HepG2 (cell line): ENCODE measurements at regions not wholly inside any gene's neighbourhood (a gene's known extent, or its start where the extent isn't known, plus 50 kb on each side); places are given as distances from the start of the nearest gene placed in this dataset.

Experiments used
- ATAC-seq: fragments of 200-7000 bp; cut with Tn5 transposase; 3 replicates; pipeline ENCODE4 v1.9.1; 2020; ENCODE audit warnings: mild to moderate bottlenecking, moderate library complexity
- BruUV-seq: library from RNA; stranded (reverse); fragments of 400-500 nt; replicated peaks from 2 replicates; lab custom pipeline; 2021; lab: Mats Ljungman, UMichigan
- CTCF ChIA-PET: fragments of 300-600 bp; formaldehyde crosslinking; extraction: SDS; loops from one replicate; lab custom pipeline; 2021; ENCODE audit warnings: low total read pairs, inconsistent platforms, low intra/inter-chr PET ratio; lab: Yijun Ruan, JAX
- POLR2A ChIA-PET: fragments of 350-600 bp; sonication (Branson Sonifier 250); formaldehyde crosslinking; loops from one replicate; lab custom pipeline; 2020; ENCODE audit warnings: antibody characterized with exemption, inconsistent platforms; lab: Yijun Ruan, JAX
- DNase-seq: peaks from one replicate; pipeline ENCODE4 v3.0.0-alpha.2; 2015; ENCODE audit warnings: low spot score
- FAIRE-seq: peaks from 3 replicates; lab custom pipeline; 2011; peaks lifted over from hg19 to GRCh38; lab: Jason Lieb, UNC
- H2AFZ ChIP-seq: one replicate; pipeline ENCODE4 v1.6.1; 2011; ENCODE audit warnings: low read length, inconsistent platforms
- H3K27ac ChIP-seq: fragments of 300-600 bp; 3 replicates; pipeline ENCODE4 v1.8.0; 2011; ENCODE audit warnings: mixed run types, mild to moderate bottlenecking, mixed read lengths, low read length, inconsistent platforms; ENCODE audit not compliant: insufficient read depth; ENCODE audit errors: extremely low read length
- H3K27me3 ChIP-seq, 2 experiments: fragments of 200-600 bp in 1 of 2; 2 replicates in 1 of 2; 3 replicates in 1 of 2; pipeline versions ENCODE4 v1.6.0 to v1.8.0; 2011; ENCODE audit warnings: low read length in 2 of 2, mild to moderate bottlenecking in 2 of 2, moderate library complexity in 2 of 2, inconsistent platforms in 1 of 2; ENCODE audit not compliant: insufficient read depth in 2 of 2, control insufficient read depth in 1 of 2
- H3K36me3 ChIP-seq, 2 experiments: fragments of 200-600 bp in 1 of 2; replicated peaks in 1 of 2; 2 replicates in 1 of 2; 3 replicates in 1 of 2; pipeline versions ENCODE4 v1.5.1 to v1.8.0; 2011; ENCODE audit warnings: low read length in 2 of 2, inconsistent platforms in 1 of 2; ENCODE audit not compliant: insufficient read depth in 2 of 2, control insufficient read depth in 1 of 2
- H3K4me1 ChIP-seq: 2 replicates; pipeline ENCODE4 v1.5.1; 2012; ENCODE audit warnings: low read length, inconsistent platforms; ENCODE audit not compliant: insufficient read depth
- H3K4me2 ChIP-seq: 2 replicates; pipeline ENCODE4 v1.6.0; 2011; ENCODE audit warnings: low read depth, low read length, inconsistent platforms
- H3K4me3 ChIP-seq, 3 experiments: fragments of 200-600 bp in 1 of 3; sonication (generic), shearing (Covaris generic) in 1 of 3; replicated peaks in 1 of 3; 2 replicates each; pipeline ENCODE4 v1.5.1; 2011 to 2016; ENCODE audit warnings: low read length in 3 of 3, inconsistent platforms in 2 of 3, low read depth in 2 of 3, mild to moderate bottlenecking in 2 of 3, control low read depth in 1 of 3, mixed read lengths in 1 of 3; ENCODE audit not compliant: insufficient read depth in 1 of 3
- H3K79me2 ChIP-seq: one replicate; pipeline ENCODE4 v1.6.1; 2011; ENCODE audit warnings: low read length, inconsistent platforms; ENCODE audit not compliant: insufficient read depth
- H3K9ac ChIP-seq: 2 replicates; pipeline ENCODE4 v1.6.0; 2011; ENCODE audit warnings: mild to moderate bottlenecking, low read depth, low read length, inconsistent platforms; ENCODE audit not compliant: insufficient read depth
- H3K9me3 ChIP-seq: 2 replicates; pipeline ENCODE4 v1.5.1; 2012; ENCODE audit warnings: mild to moderate bottlenecking, low read length
- H4K20me1 ChIP-seq: 2 replicates; pipeline ENCODE4 v1.6.0; 2011; ENCODE audit warnings: inconsistent platforms, mild to moderate bottlenecking, low read length, moderate library complexity; ENCODE audit not compliant: insufficient read depth
- ATF2 ChIP-seq: sonication (generic); formaldehyde crosslinking; IDR thresholded peaks from 2 replicates; pipeline ENCODE4 v1.4.0; 2020; ENCODE audit warnings: missing genetic modification reagents
- BORCS8-MEF2B ChIP-seq: sonication (generic); formaldehyde crosslinking; IDR thresholded peaks from 2 replicates; pipeline ENCODE4 v1.8.0; 2022; ENCODE audit warnings: mild to moderate bottlenecking, missing genetic modification reagents
- CENPT ChIP-seq: sonication (generic); formaldehyde crosslinking; IDR thresholded peaks from 2 replicates; pipeline ENCODE4 v1.8.0; 2022; ENCODE audit warnings: low read depth, mild to moderate bottlenecking, moderate library complexity, missing genetic modification reagents
- CREB3 ChIP-seq: sonication (generic); formaldehyde crosslinking; IDR thresholded peaks from 2 replicates; pipeline ENCODE4 v1.5.0; 2020; ENCODE audit warnings: missing genetic modification reagents
- FOXA1 ChIP-seq, 2 experiments: fragments of 450-650 bp in 1 of 2; sonication (generic) in 1 of 2; formaldehyde crosslinking in 1 of 2; IDR thresholded peaks; 2 replicates each; pipeline versions ENCODE4 v1.4.0 to v1.6.1; 2016 to 2020; ENCODE audit warnings: missing genetic modification reagents in 1 of 2
- KLF11 ChIP-seq: IDR thresholded peaks from 2 replicates; pipeline ENCODE4 v1.6.1; 2016; ENCODE audit warnings: missing compliant biosample characterization
- NFATC3 ChIP-seq: sonication (generic); formaldehyde crosslinking; IDR thresholded peaks from 2 replicates; pipeline ENCODE4 v1.5.1; 2020; ENCODE audit warnings: mild to moderate bottlenecking, missing genetic modification reagents
- PAF1 ChIP-seq: IDR thresholded peaks from 2 replicates; pipeline ENCODE4 v1.6.1; 2016; ENCODE audit warnings: missing genetic modification reagents, missing compliant biosample characterization
- PHF20 ChIP-seq: sonication (generic); formaldehyde crosslinking; IDR thresholded peaks from 2 replicates; pipeline ENCODE4 v1.5.0; 2020; ENCODE audit warnings: mild to moderate bottlenecking, missing genetic modification reagents
- RBM39 ChIP-seq: fragments of 200-400 bp; formaldehyde crosslinking; IDR thresholded peaks from one replicate; pipeline ENCODE4 v1.6.1; 2018; ENCODE audit warnings: antibody characterized with exemption, mild to moderate bottlenecking, low read depth, low read length; ENCODE audit not compliant: poor library complexity, severe bottlenecking
- RELA ChIP-seq: sonication (generic); formaldehyde crosslinking; IDR thresholded peaks from 2 replicates; pipeline ENCODE4 v1.4.0; 2020; ENCODE audit warnings: missing genetic modification reagents
- RORA ChIP-seq: sonication (generic); formaldehyde crosslinking; IDR thresholded peaks from 2 replicates; pipeline ENCODE4 v1.5.0; 2020; ENCODE audit warnings: mild to moderate bottlenecking, missing genetic modification reagents, moderate library complexity
- U2AF1 ChIP-seq: fragments of 200-400 bp; formaldehyde crosslinking; optimal IDR thresholded peaks from 2 replicates; pipeline ENCODE3; 2017; ENCODE audit warnings: mild to moderate bottlenecking, low read depth, low read length
- ZNF180 ChIP-seq: sonication (generic); formaldehyde crosslinking; IDR thresholded peaks from 2 replicates; pipeline ENCODE4 v1.4.0; 2020; ENCODE audit warnings: low read depth, missing genetic modification reagents, borderline replicate concordance
- ZNF224 ChIP-seq: sonication (generic); formaldehyde crosslinking; IDR thresholded peaks from 2 replicates; pipeline ENCODE4 v1.5.0; 2020; ENCODE audit warnings: mild to moderate bottlenecking, missing genetic modification reagents
- ZNF382 ChIP-seq: sonication (generic); formaldehyde crosslinking; IDR thresholded peaks from 2 replicates; pipeline ENCODE4 v1.5.0; 2020; ENCODE audit warnings: missing genetic modification reagents, mild to moderate bottlenecking, borderline replicate concordance
- ZNF678 ChIP-seq: sonication (generic); formaldehyde crosslinking; IDR thresholded peaks from 2 replicates; pipeline ENCODE4 v1.4.0; 2020; ENCODE audit warnings: mild to moderate bottlenecking, missing genetic modification reagents
- ZNF737 ChIP-seq: sonication (generic); formaldehyde crosslinking; IDR thresholded peaks from 2 replicates; pipeline ENCODE4 v1.5.0; 2020; ENCODE audit warnings: missing genetic modification reagents, mild to moderate bottlenecking, borderline replicate concordance
- ZZZ3 ChIP-seq: sonication (generic); formaldehyde crosslinking; IDR thresholded peaks from 2 replicates; pipeline ENCODE4 v1.4.0; 2020; ENCODE audit warnings: missing genetic modification reagents, mild to moderate bottlenecking, borderline replicate concordance
- WGBS: methylation state at CpG from one replicate; pipeline ENCODE4 v1.1.6; 2017; ENCODE audit warnings: low lambda C conversion rate; 5-methylcytosine and 5-hydroxymethylcytosine counted together
- in situ Hi-C: cut with HindIII; loops from 2 replicates; pipeline ENCODE4 v1.10.0; 2017; ENCODE audit warnings: low pct_unique_long_range_greater_than_20kb; ENCODE audit not compliant: extremely low pct_ligation_motif_present
- intact Hi-C: fragments of 100-400 bp; cut with micrococcal nuclease; formaldehyde crosslinking; loops from one replicate; pipeline ENCODE4 v1.10.0; 2022; ENCODE audit not compliant: unreplicated experiment
- TF ChIP-seq, protein P1 (sequence below): conservative IDR thresholded peaks from 2 replicates; pipeline ENCODE4 v1.6.1; 2018; ENCODE audit warnings: missing genetic modification reagents

DNA sequence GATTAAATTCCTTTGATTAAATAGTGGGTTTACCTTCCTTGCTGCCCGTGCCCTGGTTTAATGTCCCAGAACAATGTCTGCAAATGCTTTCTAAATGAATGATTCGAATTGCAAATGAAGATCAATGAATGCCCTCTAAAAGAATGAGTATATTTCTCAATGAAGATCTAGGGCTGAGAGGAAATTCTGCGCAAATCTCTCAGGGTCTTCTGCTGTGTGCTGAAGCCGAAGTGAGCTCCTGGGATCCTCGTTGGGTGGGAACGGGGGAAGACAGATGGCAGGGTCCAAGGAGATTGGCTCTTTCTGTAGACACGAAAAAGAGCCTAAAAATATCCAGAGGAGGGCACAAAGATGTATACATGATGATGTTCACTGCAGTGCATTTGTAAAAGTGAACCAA, 224.8 kb downstream of the STIM2 start:
- Histone ChIP-seq H3K4me1 (no peaks in the 10 kb centered on the region), H3K9me3 (no peaks in the 10 kb centered on the region), H3K9ac (no peak overlapping the region), H3K27ac (no peak overlapping the region), H3K4me3 (no peak overlapping the region), H3K4me2 (no peak overlapping the region), H3K27me3 (peaks cover 0 to 19% of the 10 kb centered on the region in 2 experiments; a peak in 2 of 5 replicates), H2AFZ (no peak overlapping the region), H3K36me3 (no peaks in the 10 kb centered on the region), H4K20me1 (no peaks in the 10 kb centered on the region), H3K79me2 (no peaks in the 10 kb centered on the region)
- WGBS = 24% methylated on average over 7 of the region's 7 CpGs
- intact Hi-C loops (no loop called here), in situ Hi-C loops (no loop called here)
- ATAC-seq (no peak), DNase-seq (no peak), FAIRE-seq (no peak)
- CTCF ChIA-PET = no interaction called here
- POLR2A ChIA-PET = no interaction called here
- BruUV-seq = no TSS peak
- TF ChIP-seq PHF20 (no peak), U2AF1 (no peak), ZNF737 (CRISPR knock-in tag) (no peak), ZNF224 (CRISPR knock-in tag) (no peak), ZNF180 (CRISPR knock-in tag) (no peak), RBM39 (no peak), CREB3 (CRISPR knock-in tag) (no peak), RORA (no peak), BORCS8-MEF2B (CRISPR knock-in tag) (no peak), ZZZ3 (CRISPR knock-in tag) (no peak), CENPT (CRISPR knock-in tag) (no peak), FOXA1 (IDR thresholded peaks at IDR 0.05) (no peak), FOXA1 (CRISPR knock-in tag; IDR thresholded peaks at IDR 0.05) (no peak), PAF1 (no peak), KLF11 (CRISPR knock-in tag) (no peak), RELA (no peak), ZNF678 (CRISPR knock-in tag) (no peak), NFATC3 (CRISPR knock-in tag) (no peak), ATF2 (CRISPR knock-in tag) (no peak), ZNF382 (no peak)
- TF ChIP-seq, protein P1, sequence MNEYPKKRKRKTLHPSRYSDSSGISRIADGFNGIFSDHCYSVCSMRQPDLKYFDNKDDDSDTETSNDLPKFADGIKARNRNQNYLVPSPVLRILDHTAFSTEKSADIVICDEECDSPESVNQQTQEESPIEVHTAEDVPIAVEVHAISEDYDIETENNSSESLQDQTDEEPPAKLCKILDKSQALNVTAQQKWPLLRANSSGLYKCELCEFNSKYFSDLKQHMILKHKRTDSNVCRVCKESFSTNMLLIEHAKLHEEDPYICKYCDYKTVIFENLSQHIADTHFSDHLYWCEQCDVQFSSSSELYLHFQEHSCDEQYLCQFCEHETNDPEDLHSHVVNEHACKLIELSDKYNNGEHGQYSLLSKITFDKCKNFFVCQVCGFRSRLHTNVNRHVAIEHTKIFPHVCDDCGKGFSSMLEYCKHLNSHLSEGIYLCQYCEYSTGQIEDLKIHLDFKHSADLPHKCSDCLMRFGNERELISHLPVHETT (CRISPR knock-in tag) = no peak
